ENCODE measurements at regions not wholly inside any gene's neighbourhood (a gene's known extent, or its start where the extent isn't known, plus 50 kb on each side); places are given as distances from the start of the nearest gene placed in this dataset.
"Not testable (repeated sequence)": the region's sequence is repeated elsewhere in the genome, so short reads cannot be mapped to it uniquely, and the experiment has no call there.

- no peak for DNase-seq
Measured at GRCh38 chr6:146944809-146945208, 259.4 kb upstream of the STXBP5 start.

DNA sequence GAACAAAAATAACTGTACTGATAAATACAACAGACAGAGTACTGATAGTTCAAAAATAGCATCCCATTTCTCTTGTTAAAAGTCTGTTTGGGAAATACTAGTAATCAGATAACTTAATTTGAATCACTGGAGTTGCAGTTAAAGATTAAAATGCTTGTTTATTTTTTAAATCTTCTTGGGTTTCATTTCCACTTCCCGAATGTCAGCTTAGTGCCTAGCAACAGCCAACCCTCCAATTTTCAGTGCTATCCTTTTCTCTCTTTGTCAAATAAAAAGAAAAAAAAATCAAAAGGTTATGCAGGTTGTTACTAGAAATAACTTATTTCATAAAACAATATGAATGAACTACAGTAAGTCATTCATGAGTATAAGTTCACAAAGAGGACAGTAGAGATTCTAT is 257.7 kb upstream of the STXBP5 start:
- DNase-seq = no peak

DNA sequence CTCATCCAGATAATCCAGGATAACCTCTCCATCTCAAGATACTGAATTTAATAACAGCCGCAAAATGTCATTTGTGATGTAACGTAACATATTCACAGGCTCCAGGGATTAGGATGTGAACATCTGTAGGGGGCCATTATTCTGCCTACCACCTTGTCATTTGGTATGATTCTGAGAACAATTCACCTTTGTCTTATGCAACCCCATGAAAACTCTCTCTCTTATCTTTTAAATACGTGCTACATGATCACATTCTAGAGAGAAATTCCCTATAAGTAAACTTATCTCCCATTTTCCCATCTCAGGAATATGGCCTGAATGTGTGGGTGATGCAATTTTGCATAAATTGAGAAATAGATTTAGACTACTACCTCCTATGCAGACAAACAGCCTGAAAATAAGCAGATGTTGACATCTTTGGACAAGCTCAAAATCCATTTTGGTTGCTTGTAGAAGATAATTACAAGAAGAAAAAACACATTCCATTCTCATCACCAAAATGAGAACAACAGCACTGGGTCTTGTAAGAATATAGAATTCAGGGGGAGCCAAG is 255.4 kb upstream of the STXBP5 start:
- no peak for DNase-seq

- DNase-seq = no peak
Measured at GRCh38 chr6:146949425-146949824, 254.8 kb upstream of the STXBP5 start.

- DNase-seq = no peak
Measured at GRCh38 chr6:146950351-146950835, 253.8 kb upstream of the STXBP5 start.

DNA sequence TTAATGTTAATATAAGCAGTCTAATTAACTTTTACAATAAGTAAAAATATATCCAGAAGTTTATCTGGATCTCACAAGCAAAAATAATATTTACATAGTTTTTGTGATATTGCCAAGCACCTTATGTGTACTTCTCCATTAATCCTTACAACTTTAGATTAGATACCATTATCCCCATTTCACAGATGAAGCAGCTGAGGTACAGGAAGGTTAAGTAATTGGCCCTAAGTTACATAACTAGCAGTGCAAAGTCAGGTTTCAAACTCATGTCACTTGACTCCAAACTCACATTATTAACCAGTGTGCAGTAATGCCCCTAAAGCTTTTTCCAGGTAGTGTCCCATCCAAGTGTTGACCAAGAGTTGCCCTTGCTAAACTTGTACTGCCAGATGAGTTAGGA is 248.6 kb upstream of the STXBP5 start:
- DNase-seq = no peak

GRCh38 chr6:146957181-146958093 is 246.8 kb upstream of the STXBP5 start:
- DNase-seq = no peak

DNA sequence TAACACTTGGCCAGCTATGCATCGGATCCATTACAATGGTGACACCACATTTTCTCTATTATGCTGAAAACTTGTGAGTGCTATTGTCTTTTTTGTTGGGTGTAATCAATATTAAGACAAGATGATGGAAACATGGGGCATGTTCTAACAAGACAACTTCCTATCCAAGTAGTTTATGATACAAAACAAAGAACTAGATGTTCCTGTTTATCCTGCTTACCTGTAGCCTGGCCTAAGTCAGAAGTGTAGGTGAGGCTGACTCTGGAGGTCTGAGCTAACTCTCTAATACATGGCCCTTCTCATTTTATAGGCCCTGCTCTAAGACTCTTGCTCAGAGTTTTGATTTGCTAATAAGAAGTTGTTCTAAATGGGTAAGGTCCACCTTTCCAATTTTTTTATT is 242.4 kb upstream of the STXBP5 start:
- DNase-seq = no peak

DNA sequence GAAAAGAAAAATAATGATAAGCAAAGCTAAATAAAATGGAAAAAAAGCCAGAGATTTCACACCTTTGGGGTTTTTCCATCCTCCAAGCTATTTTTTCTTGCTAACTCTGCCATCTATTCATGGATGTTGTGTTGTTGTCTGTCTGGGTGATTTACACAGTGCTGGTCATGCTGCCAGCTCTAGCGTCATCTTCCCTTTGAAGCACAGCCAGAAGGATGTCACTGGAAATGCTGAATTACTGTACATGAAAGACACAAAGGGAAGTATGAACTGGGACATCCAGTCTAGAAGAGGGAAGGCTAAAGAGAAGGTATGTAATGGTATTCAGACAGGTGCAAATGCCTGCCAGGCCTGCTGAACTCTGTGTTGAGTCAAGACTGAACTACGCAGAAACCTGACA is 241.9 kb upstream of the STXBP5 start:
- DNase-seq = no peak

DNA sequence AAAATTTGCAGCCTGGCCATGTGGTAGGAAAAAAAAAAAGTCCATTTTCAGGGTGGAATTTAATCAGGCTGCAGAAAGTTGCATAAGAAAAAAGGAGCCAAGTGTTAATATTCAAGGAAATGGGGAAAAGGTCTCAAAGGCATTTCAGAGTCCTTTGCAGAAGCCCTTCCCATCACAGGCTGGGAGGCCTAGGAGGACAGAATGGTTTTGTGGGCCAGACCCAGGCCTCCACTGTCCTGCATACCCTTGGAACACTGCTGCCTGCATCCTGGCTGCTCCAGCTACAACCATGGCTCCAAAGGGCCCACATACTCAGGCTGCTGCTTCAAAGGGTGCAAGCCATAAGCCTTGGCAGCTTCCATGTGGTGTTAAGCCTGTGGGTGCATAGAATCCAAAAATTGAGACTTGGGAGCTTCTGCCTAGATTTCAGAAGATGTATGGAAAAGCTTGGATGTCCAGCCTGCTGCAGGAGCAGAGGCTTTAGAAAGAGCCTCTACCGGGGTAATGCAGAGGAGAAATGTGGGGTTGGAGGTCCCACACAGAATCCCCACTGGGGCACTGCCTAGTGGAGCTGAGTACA is 239.0 kb upstream of the STXBP5 start:
- peak; percentile 15 for DNase-seq

GRCh38 chr6:146968041-146968760 is 236.0 kb upstream of the STXBP5 start:
- no peak for DNase-seq

DNA sequence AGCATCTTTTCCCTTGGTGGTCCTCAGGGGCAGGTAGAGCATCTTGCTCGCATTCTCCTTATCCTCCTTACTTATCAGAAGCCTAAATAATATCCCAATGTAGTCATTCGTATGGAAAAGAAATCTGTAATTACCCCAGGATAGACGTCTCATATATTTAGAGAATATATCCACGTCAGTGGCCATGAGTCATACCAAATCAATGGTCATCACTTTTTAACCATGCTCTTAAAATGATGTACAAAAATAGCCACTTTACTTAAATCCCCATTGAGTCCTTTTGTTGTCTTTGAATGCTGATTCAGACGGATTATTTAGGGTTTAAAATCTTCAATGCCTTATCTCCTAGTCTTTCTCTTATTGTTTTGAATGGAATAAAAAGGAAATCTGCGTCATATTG is 231.7 kb upstream of the STXBP5 start:
- no peak for DNase-seq

- DNase-seq = no peak
Measured at GRCh38 chr6:146974351-146974750, 229.9 kb upstream of the STXBP5 start.

DNA sequence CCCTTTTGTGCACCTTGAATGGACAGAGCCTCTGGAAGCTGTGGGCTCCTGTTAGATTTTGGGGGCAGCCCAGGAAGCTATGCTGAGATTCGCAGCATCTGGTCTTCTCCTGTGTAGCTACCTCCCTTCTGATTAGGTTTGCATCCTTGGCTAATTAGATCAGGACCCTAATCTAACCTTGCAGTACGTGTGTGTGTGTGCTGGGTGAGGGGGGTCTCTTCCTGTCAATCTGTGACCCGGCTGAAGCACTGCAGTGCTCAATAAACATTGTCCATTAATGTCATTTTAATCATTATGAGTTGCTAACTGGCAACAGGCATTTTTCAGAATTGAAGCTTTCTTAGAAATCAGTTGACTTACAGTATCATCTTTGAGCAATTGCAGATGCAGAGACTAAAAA is 229.1 kb upstream of the STXBP5 start:
- no peak for DNase-seq

DNA sequence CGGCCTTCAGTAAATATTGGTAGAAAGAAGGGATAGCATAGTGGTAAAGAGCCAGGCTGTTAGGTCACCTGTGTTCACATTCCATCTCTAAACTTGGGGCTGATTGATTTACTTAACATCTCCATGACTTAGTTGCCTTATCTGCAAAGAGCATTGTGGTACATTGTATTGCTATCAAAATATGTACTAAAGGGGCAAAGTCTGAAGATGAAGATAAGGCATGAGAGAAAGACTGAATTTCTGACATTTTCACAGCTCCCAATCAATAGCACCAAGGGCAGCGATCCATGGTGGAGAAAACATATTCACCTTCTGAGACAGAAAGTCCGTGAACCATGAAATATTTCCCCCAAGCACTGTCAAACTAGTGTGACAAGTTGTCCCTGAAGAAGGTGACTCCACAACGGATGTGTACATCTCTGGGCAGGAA is 223.3 kb upstream of the STXBP5 start:
- no peak for DNase-seq

DNA sequence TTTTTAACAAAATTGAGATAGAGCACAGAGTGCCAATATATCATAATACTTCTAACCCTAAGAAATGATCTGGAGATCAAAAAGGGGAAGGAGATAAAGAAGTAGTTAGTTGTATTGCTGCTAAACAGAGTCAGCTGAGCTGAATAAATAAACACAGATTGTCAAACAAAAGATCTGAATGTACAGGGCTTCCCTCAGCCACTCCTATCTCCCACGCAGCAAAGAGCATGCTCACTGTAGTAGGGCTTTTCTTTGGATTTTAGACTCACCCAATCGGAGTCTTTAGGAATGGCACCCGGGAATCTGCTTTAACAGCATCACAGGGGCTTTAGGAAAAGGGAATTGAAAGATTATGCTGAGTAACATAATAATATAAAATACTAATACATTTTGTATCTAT is 222.2 kb upstream of the STXBP5 start:
- DNase-seq = no peak

DNA sequence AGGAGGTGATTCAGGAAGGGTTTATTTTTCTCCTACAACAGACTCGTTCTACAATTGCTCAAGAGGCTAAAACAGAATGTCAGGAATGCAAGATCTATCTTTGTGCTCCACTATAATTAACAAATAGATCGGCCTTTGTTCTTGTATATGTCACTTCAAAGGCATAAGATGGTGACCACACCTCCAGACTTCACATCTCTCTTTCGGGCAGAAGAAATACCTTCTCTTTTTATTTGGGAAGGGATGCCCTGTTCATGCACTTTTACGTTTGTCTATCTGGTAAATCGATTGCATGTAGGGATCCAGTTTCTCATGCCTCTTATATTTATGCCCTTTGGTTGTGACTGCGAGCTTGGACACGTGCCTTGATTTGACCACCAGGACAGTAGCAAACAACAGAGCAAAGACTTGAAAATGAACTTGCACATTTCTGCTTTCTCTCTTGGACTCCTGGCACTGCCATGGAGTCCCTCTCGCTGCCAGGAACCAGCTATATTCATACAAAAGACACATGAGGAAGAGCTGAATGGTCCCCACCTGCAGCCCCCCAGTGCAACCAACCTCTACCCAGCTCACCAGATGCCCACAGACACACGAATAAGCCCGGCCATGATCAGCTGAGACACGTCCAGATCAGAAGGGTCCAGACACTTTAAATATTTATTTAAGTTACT is 219.8 kb upstream of the STXBP5 start:
- no peak for DNase-seq

DNA sequence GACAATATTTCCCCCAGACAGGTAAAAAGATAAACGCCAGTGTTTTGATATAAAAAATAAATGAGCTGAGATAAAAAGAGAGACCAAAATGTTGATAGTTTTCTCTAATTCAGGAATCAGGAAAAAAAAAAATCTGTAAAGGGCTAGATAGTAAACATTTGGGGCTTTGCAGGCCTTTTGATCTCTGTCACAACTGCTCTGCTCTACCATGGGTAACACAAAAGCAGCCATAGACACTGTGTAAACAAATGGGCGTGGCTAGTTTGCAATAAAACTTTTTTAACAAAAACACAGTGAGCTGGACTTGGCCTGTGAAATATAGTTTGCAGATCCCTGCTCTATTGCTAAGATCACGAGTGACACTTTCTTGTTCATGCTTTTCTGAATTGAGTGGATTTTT is 219.1 kb upstream of the STXBP5 start:
- no peak for DNase-seq

- no peak for DNase-seq
Measured at GRCh38 chr6:146985966-146986365, 218.3 kb upstream of the STXBP5 start.

GRCh38 chr6:146987938-146988337 is 216.3 kb upstream of the STXBP5 start:
- DNase-seq = not testable (repeated sequence)

- no peak for DNase-seq
Measured at GRCh38 chr6:146989860-146990259, 214.4 kb upstream of the STXBP5 start.

- no peak for DNase-seq
Measured at GRCh38 chr6:146990284-146990683, 213.9 kb upstream of the STXBP5 start.

Data from activated CD4-positive, alpha-beta T cell treated with anti-CD3 and anti-CD28 coated beads for 48 hours (primary cell).